ENCODE measurements at regions not wholly inside any gene's neighbourhood (a gene's known extent, or its start where the extent isn't known, plus 50 kb on each side); places are given as distances from the start of the nearest gene placed in this dataset.

- ATAC-seq (ENCODE audit: poor library complexity) (no peak), DNase-seq (no peak)
- no peak for TF ChIP-seq CTCF (IDR thresholded peaks at IDR 0.05)
- H3K27ac Mint-ChIP-seq: no peak overlapping the region
- H3K27me3 ChIP-seq (ENCODE audit: control insufficient read depth in 1 of 2, insufficient read depth in 2 of 2, low read length in 2 of 2): no peaks in the 10 kb centered on the region
- no peaks in the 10 kb centered on the region for H3K4me1 ChIP-seq (ENCODE audit: insufficient read depth, low read length)
- no peaks in the 10 kb centered on the region for H3K36me3 Mint-ChIP-seq (ENCODE audit: low read depth)
- intact Hi-C loops (cut with DNase I, micrococcal nuclease): no loop called here
- no peak overlapping the region for H3K4me3 Mint-ChIP-seq
- H3K9me3 Mint-ChIP-seq: no peaks in the 10 kb centered on the region
- CTCF ChIA-PET: no interaction called here
- no peaks in the 10 kb centered on the region for H3K36me3 ChIP-seq (ENCODE audit: insufficient read depth, low read length)
- no peak overlapping the region for H3K4me3 ChIP-seq (ENCODE audit: low read length)
- no peaks in the 10 kb centered on the region for H3K4me1 Mint-ChIP-seq (ENCODE audit: low read depth)
- H3K27me3 Mint-ChIP-seq: no peaks in the 10 kb centered on the region
- POLR2A ChIA-PET: no interaction called here
- H3K27ac ChIP-seq (ENCODE audit: low read depth in 1 of 2, low read length in 2 of 2): no peak overlapping the region
- H3K9me3 ChIP-seq (ENCODE audit: control insufficient read depth in 1 of 2, insufficient read depth in 1 of 2, low read length in 2 of 2): no peaks in the 10 kb centered on the region
Measured at GRCh38 chr13:34011552-34012085, 193.7 kb downstream of the RFC3 start.

- Histone ChIP-seq H3K4me3 (ENCODE audit: low read length) (no peak overlapping the region), H3K36me3 (ENCODE audit: insufficient read depth, low read length) (no peaks in the 10 kb centered on the region), H3K9me3 (ENCODE audit: control insufficient read depth in 1 of 2, insufficient read depth in 1 of 2, low read length in 2 of 2) (no peaks in the 10 kb centered on the region), H3K4me1 (ENCODE audit: insufficient read depth, low read length) (no peaks in the 10 kb centered on the region), H3K27ac (ENCODE audit: low read depth in 1 of 2, low read length in 2 of 2) (no peak overlapping the region), H3K27me3 (ENCODE audit: control insufficient read depth in 1 of 2, insufficient read depth in 2 of 2, low read length in 2 of 2) (no peaks in the 10 kb centered on the region)
- no peak overlapping the region for H3K27ac Mint-ChIP-seq
- no peaks in the 10 kb centered on the region for H3K9me3 Mint-ChIP-seq
- TF ChIP-seq CTCF (IDR thresholded peaks at IDR 0.05): no peak
- H3K4me3 Mint-ChIP-seq: no peak overlapping the region
- intact Hi-C loops (cut with DNase I, micrococcal nuclease): no loop called here
- no peaks in the 10 kb centered on the region for H3K4me1 Mint-ChIP-seq (ENCODE audit: low read depth)
- no peaks in the 10 kb centered on the region for H3K36me3 Mint-ChIP-seq (ENCODE audit: low read depth)
- CTCF ChIA-PET: no interaction called here
- ATAC-seq (ENCODE audit: poor library complexity) (no peak), DNase-seq (no peak)
- no peaks in the 10 kb centered on the region for H3K27me3 Mint-ChIP-seq
- POLR2A ChIA-PET: no interaction called here
Measured at GRCh38 chr13:34012382-34012781, 194.4 kb downstream of the RFC3 start.

- H3K27me3 Mint-ChIP-seq: no peaks in the 10 kb centered on the region
- intact Hi-C loops (cut with DNase I, micrococcal nuclease): no loop called here
- Histone ChIP-seq H3K27me3 (ENCODE audit: control insufficient read depth in 1 of 2, insufficient read depth in 2 of 2, low read length in 2 of 2) (no peaks in the 10 kb centered on the region), H3K27ac (ENCODE audit: low read depth in 1 of 2, low read length in 2 of 2) (no peak overlapping the region), H3K4me1 (ENCODE audit: insufficient read depth, low read length) (no peaks in the 10 kb centered on the region), H3K36me3 (ENCODE audit: insufficient read depth, low read length) (no peaks in the 10 kb centered on the region), H3K9me3 (ENCODE audit: control insufficient read depth in 1 of 2, insufficient read depth in 1 of 2, low read length in 2 of 2) (no peaks in the 10 kb centered on the region), H3K4me3 (ENCODE audit: low read length) (no peak overlapping the region)
- POLR2A ChIA-PET: no interaction called here
- no peak overlapping the region for H3K27ac Mint-ChIP-seq
- no peak for TF ChIP-seq CTCF (IDR thresholded peaks at IDR 0.05)
- no peak for ATAC-seq (ENCODE audit: poor library complexity)
- no peaks in the 10 kb centered on the region for H3K36me3 Mint-ChIP-seq (ENCODE audit: low read depth)
- H3K4me1 Mint-ChIP-seq (ENCODE audit: low read depth): no peaks in the 10 kb centered on the region
- DNase-seq: no peak
- no peaks in the 10 kb centered on the region for H3K9me3 Mint-ChIP-seq
- CTCF ChIA-PET: no interaction called here
- H3K4me3 Mint-ChIP-seq: no peak overlapping the region
Measured at GRCh38 chr13:34013061-34013460, 195.1 kb downstream of the RFC3 start.
